ENCODE measurements at regions not wholly inside any gene's neighbourhood (a gene's known extent, or its start where the extent isn't known, plus 50 kb on each side); places are given as distances from the start of the nearest gene placed in this dataset.

GRCh38 chr9:38285236-38285635 is 107.3 kb upstream of the ALDH1B1 start:
- TF ChIP-seq ZNF274 (IDR thresholded peaks at IDR 0.05; ENCODE audit: low read depth, low read length): no peak
- no peak overlapping the region for H3K4me3 ChIP-seq (ENCODE audit: low read length)

- TF ChIP-seq ZNF274 (IDR thresholded peaks at IDR 0.05; ENCODE audit: low read depth, low read length): no peak
- no peak overlapping the region for H3K4me3 ChIP-seq (ENCODE audit: low read length)
These were observed 107.9 kb upstream of the ALDH1B1 start for GRCh38 chr9:38284588-38285051.

- H3K4me3 ChIP-seq (ENCODE audit: low read length): no peak overlapping the region
- no peak for TF ChIP-seq ZNF274 (IDR thresholded peaks at IDR 0.05; ENCODE audit: low read depth, low read length)
These were observed 108.4 kb upstream of the ALDH1B1 start for GRCh38 chr9:38284039-38284575.

- no peak overlapping the region for H3K4me3 ChIP-seq (ENCODE audit: low read length)
- TF ChIP-seq ZNF274 (IDR thresholded peaks at IDR 0.05; ENCODE audit: low read depth, low read length): no peak
These were observed 109.7 kb upstream of the ALDH1B1 start for GRCh38 chr9:38282756-38283155.

- no peak overlapping the region for H3K4me3 ChIP-seq (ENCODE audit: low read length)
- no peak for TF ChIP-seq ZNF274 (IDR thresholded peaks at IDR 0.05; ENCODE audit: low read depth, low read length)
These were observed 110.6 kb upstream of the ALDH1B1 start for GRCh38 chr9:38281917-38282316.

GRCh38 chr9:38281196-38281595 is 111.3 kb upstream of the ALDH1B1 start:
- no peak overlapping the region for H3K4me3 ChIP-seq (ENCODE audit: low read length)
- TF ChIP-seq ZNF274 (IDR thresholded peaks at IDR 0.05; ENCODE audit: low read depth, low read length): no peak

- H3K4me3 ChIP-seq (ENCODE audit: low read length): no peak overlapping the region
- no peak for TF ChIP-seq ZNF274 (IDR thresholded peaks at IDR 0.05; ENCODE audit: low read depth, low read length)
These were observed 112.2 kb upstream of the ALDH1B1 start for GRCh38 chr9:38280251-38280800.

- no peak overlapping the region for H3K4me3 ChIP-seq (ENCODE audit: low read length)
- no peak for TF ChIP-seq ZNF274 (IDR thresholded peaks at IDR 0.05; ENCODE audit: low read depth, low read length)
These were observed 113.4 kb upstream of the ALDH1B1 start for GRCh38 chr9:38278931-38279679.

- no peak for TF ChIP-seq ZNF274 (IDR thresholded peaks at IDR 0.05; ENCODE audit: low read depth, low read length)
- H3K4me3 ChIP-seq (ENCODE audit: low read length): no peak overlapping the region
These were observed 114.0 kb upstream of the ALDH1B1 start for GRCh38 chr9:38278457-38278856.

GRCh38 chr9:38277601-38278200 is 114.8 kb upstream of the ALDH1B1 start:
- H3K4me3 ChIP-seq (ENCODE audit: low read length): no peak overlapping the region
- no peak for TF ChIP-seq ZNF274 (IDR thresholded peaks at IDR 0.05; ENCODE audit: low read depth, low read length)

- no peak for TF ChIP-seq ZNF274 (IDR thresholded peaks at IDR 0.05; ENCODE audit: low read depth, low read length)
- H3K4me3 ChIP-seq (ENCODE audit: low read length): no peak overlapping the region
These were observed 115.6 kb upstream of the ALDH1B1 start for GRCh38 chr9:38276771-38277439.

- TF ChIP-seq ZNF274 (IDR thresholded peaks at IDR 0.05; ENCODE audit: low read depth, low read length): no peak
These were observed 117.7 kb upstream of the ALDH1B1 start for GRCh38 chr9:38274800-38275199.

GRCh38 chr9:38272710-38273109 is 119.8 kb upstream of the ALDH1B1 start:
- TF ChIP-seq ZNF274 (IDR thresholded peaks at IDR 0.05; ENCODE audit: low read depth, low read length): no peak
- H3K4me3 ChIP-seq (ENCODE audit: low read length): no peak overlapping the region

More at GRCh38 chr9:38274800-38275199, 117.7 kb upstream of the ALDH1B1 start:
- no peak overlapping the region for H3K4me3 ChIP-seq (ENCODE audit: low read length)

GRCh38 chr9:38271666-38272241 is 120.7 kb upstream of the ALDH1B1 start:
- no peak for TF ChIP-seq ZNF274 (IDR thresholded peaks at IDR 0.05; ENCODE audit: low read depth, low read length)
- H3K4me3 ChIP-seq (ENCODE audit: low read length): no peak overlapping the region
